Activated gamma-delta T cell treated with anti-CD3 and anti-CD28 coated beads, Interleukin-2, amount 50 U/mL, for 16 hours (primary cell): ENCODE measurements at regions not wholly inside any gene's neighbourhood (a gene's known extent, or its start where the extent isn't known, plus 50 kb on each side); places are given as distances from the start of the nearest gene placed in this dataset.

Experiments
- DNase-seq: peaks from one replicate; pipeline ENCODE4 v3.0.0-alpha.2; 2020; ENCODE audit warnings: low read depth

- no peak for DNase-seq
These were observed 73.7 kb downstream of the RTL9 start for GRCh38 chrX:110432091-110432905.

GRCh38 chrX:110432906-110433215, 74.2 kb downstream of the RTL9 start:
- DNase-seq = no peak

GRCh38 chrX:110435196-110435595, 76.5 kb downstream of the RTL9 start:
- no peak for DNase-seq

- no peak for DNase-seq
These were observed 77.9 kb downstream of the RTL9 start for GRCh38 chrX:110436523-110436922.

- no peak for DNase-seq
These were observed 79.0 kb downstream of the RTL9 start for GRCh38 chrX:110437686-110438085.

- DNase-seq = no peak
These were observed 81.6 kb downstream of the RTL9 start for GRCh38 chrX:110440016-110440805.

GRCh38 chrX:110442635-110443034, 84.0 kb downstream of the RTL9 start:
- no peak for DNase-seq

GRCh38 chrX:110444996-110445395, 86.3 kb downstream of the RTL9 start:
- no peak for DNase-seq

GRCh38 chrX:110448459-110448858, 89.8 kb downstream of the RTL9 start:
- no peak for DNase-seq

GRCh38 chrX:110449312-110449711, 90.7 kb downstream of the RTL9 start:
- no peak for DNase-seq

- DNase-seq = peak; percentile 22
These were observed 91.4 kb downstream of the RTL9 start for GRCh38 chrX:110450050-110450449.

- DNase-seq = no peak
These were observed 95.7 kb downstream of the RTL9 start for GRCh38 chrX:110454336-110454735.

- no peak for DNase-seq
These were observed 104.3 kb downstream of the RTL9 start for GRCh38 chrX:110462957-110463356.

GRCh38 chrX:110466790-110467189, 108.1 kb downstream of the RTL9 start:
- DNase-seq = no peak

GRCh38 chrX:110472265-110472664, 113.6 kb downstream of the RTL9 start:
- DNase-seq = no peak

- no peak for DNase-seq
These were observed 119.1 kb downstream of the RTL9 start for GRCh38 chrX:110477593-110478228.

GRCh38 chrX:110491846-110492620, 133.4 kb downstream of the RTL9 start:
- no peak for DNase-seq

GRCh38 chrX:110504947-110505346, 146.3 kb downstream of the RTL9 start:
- no peak for DNase-seq

GRCh38 chrX:110509755-110510532, 151.3 kb downstream of the RTL9 start:
- no peak for DNase-seq

GRCh38 chrX:110511238-110511637, 152.6 kb downstream of the RTL9 start:
- no peak for DNase-seq

- DNase-seq = no peak
These were observed 153.7 kb downstream of the RTL9 start for GRCh38 chrX:110512341-110512740.
